ENCODE measurements at regions not wholly inside any gene's neighbourhood (a gene's known extent, or its start where the extent isn't known, plus 50 kb on each side); places are given as distances from the start of the nearest gene placed in this dataset.
"Not testable (repeated sequence)": the region's sequence is repeated elsewhere in the genome, so short reads cannot be mapped to it uniquely, and the experiment has no call there.

GRCh38 chr4:173731257-173731656, 201.2 kb upstream of the HAND2 start:
- no peaks in the 10 kb centered on the region for H3K36me3 ChIP-seq
- no peak for DNase-seq

GRCh38 chr4:173722075-173722474, 192.0 kb upstream of the HAND2 start:
- TF ChIP-seq CTCF (IDR thresholded peaks at IDR 0.05; ENCODE audit: low read depth, low read length): no peak
- Histone ChIP-seq H3K4me3 (ENCODE audit: low read depth, low read length) (no peak overlapping the region), H3K27me3 (ENCODE audit: insufficient read depth, low read depth, severe bottlenecking) (no peaks in the 10 kb centered on the region), H3K27ac (no peak overlapping the region), H3K36me3 (no peaks in the 10 kb centered on the region), H3K9me3 (ENCODE audit: severe bottlenecking) (peaks cover 2% of the 10 kb centered on the region)
- no peak for DNase-seq

More at GRCh38 chr4:173731257-173731656, 201.2 kb upstream of the HAND2 start:
- no peak for TF ChIP-seq CTCF (IDR thresholded peaks at IDR 0.05; ENCODE audit: low read depth, low read length)
- H3K27ac ChIP-seq: no peak overlapping the region
- peaks cover 14% of the 10 kb centered on the region for H3K9me3 ChIP-seq (ENCODE audit: severe bottlenecking)
- H3K4me3 ChIP-seq (ENCODE audit: low read depth, low read length): no peak overlapping the region
- no peaks in the 10 kb centered on the region for H3K27me3 ChIP-seq (ENCODE audit: insufficient read depth, low read depth, severe bottlenecking)

- DNase-seq; H3K36me3 ChIP-seq; H3K27me3 ChIP-seq (ENCODE audit: insufficient read depth, low read depth, severe bottlenecking); H3K9me3 ChIP-seq (ENCODE audit: severe bottlenecking); H3K27ac ChIP-seq; H3K4me3 ChIP-seq (ENCODE audit: low read depth, low read length): not testable (repeated sequence)
Observed at GRCh38 chr4:173718504-173718903, 188.5 kb upstream of the HAND2 start.

GRCh38 chr4:173717581-173717980, 187.6 kb upstream of the HAND2 start:
- H3K27ac ChIP-seq: no peak overlapping the region
- DNase-seq: no peak
- H3K36me3 ChIP-seq: no peaks in the 10 kb centered on the region
- H3K27me3 ChIP-seq (ENCODE audit: insufficient read depth, low read depth, severe bottlenecking): no peaks in the 10 kb centered on the region
- no peak overlapping the region for H3K4me3 ChIP-seq (ENCODE audit: low read depth, low read length)
- H3K9me3 ChIP-seq (ENCODE audit: severe bottlenecking): peaks cover 2% of the 10 kb centered on the region
- TF ChIP-seq CTCF (IDR thresholded peaks at IDR 0.05; ENCODE audit: low read depth, low read length): no peak

GRCh38 chr4:173714456-173714855, 184.4 kb upstream of the HAND2 start:
- Histone ChIP-seq H3K27me3 (ENCODE audit: insufficient read depth, low read depth, severe bottlenecking) (no peaks in the 10 kb centered on the region), H3K4me3 (ENCODE audit: low read depth, low read length) (no peak overlapping the region), H3K9me3 (ENCODE audit: severe bottlenecking) (peaks cover 2% of the 10 kb centered on the region), H3K27ac (no peak overlapping the region), H3K36me3 (no peaks in the 10 kb centered on the region)
- DNase-seq: no peak
- TF ChIP-seq CTCF (IDR thresholded peaks at IDR 0.05; ENCODE audit: low read depth, low read length): no peak

- H3K27ac ChIP-seq: no peak overlapping the region
- no peak for DNase-seq
- no peak for TF ChIP-seq CTCF (IDR thresholded peaks at IDR 0.05; ENCODE audit: low read depth, low read length)
Observed at GRCh38 chr4:173713026-173713425, 183.0 kb upstream of the HAND2 start.

More at GRCh38 chr4:173713026-173713425, 183.0 kb upstream of the HAND2 start:
- Histone ChIP-seq H3K9me3 (ENCODE audit: severe bottlenecking) (peaks cover 2% of the 10 kb centered on the region), H3K27me3 (ENCODE audit: insufficient read depth, low read depth, severe bottlenecking) (no peaks in the 10 kb centered on the region), H3K4me3 (ENCODE audit: low read depth, low read length) (no peak overlapping the region), H3K36me3 (no peaks in the 10 kb centered on the region)
